GM12878 (cell line): ENCODE measurements at regions not wholly inside any gene's neighbourhood (a gene's known extent, or its start where the extent isn't known, plus 50 kb on each side); places are given as distances from the start of the nearest gene placed in this dataset.

Experiments
- ATAC-seq: fragments of 200-7000 bp; cut with Tn5 transposase; 3 replicates; pipeline ENCODE4 v1.9.1; 2020; ENCODE audit warnings: mild to moderate bottlenecking, moderate library complexity
- BruUV-seq: library from RNA; stranded (reverse); fragments of 400-500 nt; replicated peaks from 2 replicates; lab custom pipeline; 2021; lab: Mats Ljungman, UMichigan
- CTCF ChIA-PET: fragments of 300-600 bp; sonication (Branson Sonifier 250); formaldehyde crosslinking; extraction: SDS; loops from one replicate; lab custom pipeline; 2021; ENCODE audit warnings: inconsistent platforms; lab: Yijun Ruan, JAX
- POLR2A ChIA-PET: fragments of 350-600 bp; formaldehyde crosslinking; extraction: SDS; loops from one replicate; lab custom pipeline; 2021; ENCODE audit warnings: inconsistent platforms; lab: Charles Lee
- RAD21 ChIA-PET: fragments of 300-600 bp; sonication (Branson Sonifier 250); formaldehyde crosslinking; loops from one replicate; lab custom pipeline; 2023; ENCODE audit warnings: antibody characterized with exemption; ENCODE audit not compliant: unreplicated experiment; lab: Charles Lee
- SMC1A ChIA-PET: fragments of 300-600 bp; sonication (Branson Sonifier 250); formaldehyde crosslinking; loops from one replicate; lab custom pipeline; 2023; ENCODE audit not compliant: unreplicated experiment, uncharacterized antibody; lab: Charles Lee
- DNase-seq: peaks from one replicate; pipeline ENCODE4 v3.0.0-alpha.2; 2011; ENCODE audit warnings: low read depth, low spot score
- FAIRE-seq: peaks from 3 replicates; lab custom pipeline; 2011; peaks lifted over from hg19 to GRCh38; lab: Jason Lieb, UNC
- H2AFZ ChIP-seq: 2 replicates; pipeline ENCODE4 v1.6.0; 2011; ENCODE audit warnings: low read depth, low read length, control low read depth; ENCODE audit not compliant: control insufficient read depth
- H3K27ac ChIP-seq: 2 replicates; pipeline ENCODE4 v1.5.1; 2011; ENCODE audit warnings: control low read depth; ENCODE audit not compliant: control insufficient read depth, insufficient read depth
- H3K27me3 ChIP-seq, 2 experiments: replicated peaks in 1 of 2; 2 replicates each; pipeline versions ENCODE4 v1.6.0 to v1.6.1; 2011; ENCODE audit warnings: low read length in 1 of 2; ENCODE audit not compliant: control insufficient read depth in 2 of 2, insufficient read depth in 2 of 2
- H3K36me3 ChIP-seq, 2 experiments: 2 replicates each; pipeline ENCODE4 v1.5.1; 2011; ENCODE audit warnings: low read length in 1 of 2; ENCODE audit not compliant: control insufficient read depth in 2 of 2, insufficient read depth in 2 of 2
- H3K4me1 ChIP-seq: 2 replicates; pipeline ENCODE4 v1.6.1; 2011; ENCODE audit warnings: mild to moderate bottlenecking, low read length, moderate library complexity, mixed read lengths; ENCODE audit not compliant: control insufficient read depth, insufficient read depth
- H3K4me2 ChIP-seq: 2 replicates; pipeline ENCODE4 v1.6.0; 2011; ENCODE audit warnings: control low read depth; ENCODE audit not compliant: control insufficient read depth, insufficient read depth
- H3K4me3 ChIP-seq: fragments of 200-600 bp; sonication (generic); 2 replicates; pipeline ENCODE4 v1.5.1; 2016
- H3K79me2 ChIP-seq: 2 replicates; pipeline ENCODE4 v1.6.0; 2011; ENCODE audit warnings: low read length; ENCODE audit not compliant: control insufficient read depth, insufficient read depth
- H3K9ac ChIP-seq: 2 replicates; pipeline ENCODE4 v1.8.0; 2011; ENCODE audit warnings: low read length, control low read depth, mixed read lengths; ENCODE audit not compliant: control insufficient read depth, insufficient read depth
- H3K9me3 ChIP-seq: replicated peaks from 3 replicates; pipeline ENCODE4 v1.5.1; 2011; ENCODE audit warnings: mild to moderate bottlenecking, low read length; ENCODE audit not compliant: control insufficient read depth, insufficient read depth
- H4K20me1 ChIP-seq: 2 replicates; pipeline ENCODE4 v1.6.0; 2011; ENCODE audit not compliant: control insufficient read depth, insufficient read depth
- CEBPB ChIP-seq, 2 experiments: fragments of 150-350 bp in 1 of 2; IDR thresholded peaks; 2 replicates each; pipeline ENCODE4 v1.6.1; 2012 to 2014; ENCODE audit warnings: low read depth in 2 of 2, low read length in 2 of 2, borderline replicate concordance in 1 of 2, inconsistent platforms in 1 of 2
- SMARCA5 ChIP-seq: fragments of 450-650 bp; IDR thresholded peaks from 2 replicates; pipeline ENCODE4 v1.6.1; 2017; ENCODE audit warnings: mild to moderate bottlenecking
- SREBF2 ChIP-seq: IDR thresholded peaks from 2 replicates; pipeline ENCODE4 v1.6.1; 2012; ENCODE audit warnings: mild to moderate bottlenecking, low read length
- SUZ12 ChIP-seq: fragments of 200-600 bp; sonication (generic); IDR thresholded peaks from one replicate; pipeline ENCODE4 v1.6.1; 2018; ENCODE audit warnings: antibody characterized with exemption, mild to moderate bottlenecking; ENCODE audit not compliant: unreplicated experiment
- YBX1 ChIP-seq: fragments of 450-650 bp; IDR thresholded peaks from 2 replicates; pipeline ENCODE4 v1.6.1; 2016; ENCODE audit warnings: antibody characterized with exemption
- ZNF274 ChIP-seq: IDR thresholded peaks from one replicate; pipeline ENCODE4 v1.8.0; 2011; ENCODE audit not compliant: insufficient read length, insufficient read depth
- in situ Hi-C: fragments of 300-500 bp; cut with MboI; formaldehyde crosslinking; loops from 9 replicates; pipeline ENCODE4 v1.14.3; 2018; ENCODE audit warnings: mixed read lengths
- intact Hi-C: fragments of 100-400 bp; cut with micrococcal nuclease; formaldehyde crosslinking; loops from one replicate; pipeline ENCODE4 v1.14.2; 2022; ENCODE audit not compliant: unreplicated experiment
- TF ChIP-seq, protein P1 (sequence below): fragments of 450-650 bp; IDR thresholded peaks from 2 replicates; pipeline ENCODE4 v1.6.1; 2018; ENCODE audit warnings: borderline replicate concordance, mild to moderate bottlenecking; ENCODE audit not compliant: partially characterized antibody
- TF ChIP-seq, protein P2 (sequence below): fragments of 450-650 bp; IDR thresholded peaks from 2 replicates; pipeline ENCODE4 v1.6.1; 2017; ENCODE audit warnings: low read depth, mild to moderate bottlenecking, moderate library complexity
- TF ChIP-seq, protein P3 (sequence below): fragments of 450-650 bp; IDR thresholded peaks from 2 replicates; pipeline ENCODE4 v1.6.1; 2017; ENCODE audit warnings: antibody characterized with exemption, mild to moderate bottlenecking, moderate library complexity

- SMC1A ChIA-PET = no interaction called here
- no peak overlapping the region for H3K4me3 ChIP-seq
- intact Hi-C loops (no loop called here), in situ Hi-C loops (no loop called here)
- no TSS peak for BruUV-seq
- ATAC-seq = no peak
- TF ChIP-seq YBX1 (no peak), CEBPB (IDR thresholded peaks at IDR 0.05; ENCODE audit: borderline replicate concordance in 1 of 2, low read depth in 2 of 2, low read length in 2 of 2) (no peak), SREBF2 (no peak), SUZ12 (no peak), ZNF274 (no peak), SMARCA5 (no peak)
- TF ChIP-seq, protein P1, sequence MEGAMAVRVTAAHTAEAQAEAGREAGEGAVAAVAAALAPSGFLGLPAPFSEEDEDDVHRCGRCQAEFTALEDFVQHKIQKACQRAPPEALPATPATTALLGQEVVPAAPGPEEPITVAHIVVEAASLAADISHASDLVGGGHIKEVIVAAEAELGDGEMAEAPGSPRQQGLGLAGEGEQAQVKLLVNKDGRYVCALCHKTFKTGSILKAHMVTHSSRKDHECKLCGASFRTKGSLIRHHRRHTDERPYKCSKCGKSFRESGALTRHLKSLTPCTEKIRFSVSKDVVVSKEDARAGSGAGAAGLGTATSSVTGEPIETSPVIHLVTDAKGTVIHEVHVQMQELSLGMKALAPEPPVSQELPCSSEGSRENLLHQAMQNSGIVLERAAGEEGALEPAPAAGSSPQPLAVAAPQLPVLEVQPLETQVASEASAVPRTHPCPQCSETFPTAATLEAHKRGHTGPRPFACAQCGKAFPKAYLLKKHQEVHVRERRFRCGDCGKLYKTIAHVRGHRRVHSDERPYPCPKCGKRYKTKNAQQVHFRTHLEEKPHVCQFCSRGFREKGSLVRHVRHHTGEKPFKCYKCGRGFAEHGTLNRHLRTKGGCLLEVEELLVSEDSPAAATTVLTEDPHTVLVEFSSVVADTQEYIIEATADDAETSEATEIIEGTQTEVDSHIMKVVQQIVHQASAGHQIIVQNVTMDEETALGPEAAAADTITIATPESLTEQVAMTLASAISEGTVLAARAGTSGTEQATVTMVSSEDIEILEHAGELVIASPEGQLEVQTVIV = no peak
- TF ChIP-seq, protein P2, sequence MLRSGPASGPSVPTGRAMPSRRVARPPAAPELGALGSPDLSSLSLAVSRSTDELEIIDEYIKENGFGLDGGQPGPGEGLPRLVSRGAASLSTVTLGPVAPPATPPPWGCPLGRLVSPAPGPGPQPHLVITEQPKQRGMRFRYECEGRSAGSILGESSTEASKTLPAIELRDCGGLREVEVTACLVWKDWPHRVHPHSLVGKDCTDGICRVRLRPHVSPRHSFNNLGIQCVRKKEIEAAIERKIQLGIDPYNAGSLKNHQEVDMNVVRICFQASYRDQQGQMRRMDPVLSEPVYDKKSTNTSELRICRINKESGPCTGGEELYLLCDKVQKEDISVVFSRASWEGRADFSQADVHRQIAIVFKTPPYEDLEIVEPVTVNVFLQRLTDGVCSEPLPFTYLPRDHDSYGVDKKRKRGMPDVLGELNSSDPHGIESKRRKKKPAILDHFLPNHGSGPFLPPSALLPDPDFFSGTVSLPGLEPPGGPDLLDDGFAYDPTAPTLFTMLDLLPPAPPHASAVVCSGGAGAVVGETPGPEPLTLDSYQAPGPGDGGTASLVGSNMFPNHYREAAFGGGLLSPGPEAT = no peak
- TF ChIP-seq, protein P3, sequence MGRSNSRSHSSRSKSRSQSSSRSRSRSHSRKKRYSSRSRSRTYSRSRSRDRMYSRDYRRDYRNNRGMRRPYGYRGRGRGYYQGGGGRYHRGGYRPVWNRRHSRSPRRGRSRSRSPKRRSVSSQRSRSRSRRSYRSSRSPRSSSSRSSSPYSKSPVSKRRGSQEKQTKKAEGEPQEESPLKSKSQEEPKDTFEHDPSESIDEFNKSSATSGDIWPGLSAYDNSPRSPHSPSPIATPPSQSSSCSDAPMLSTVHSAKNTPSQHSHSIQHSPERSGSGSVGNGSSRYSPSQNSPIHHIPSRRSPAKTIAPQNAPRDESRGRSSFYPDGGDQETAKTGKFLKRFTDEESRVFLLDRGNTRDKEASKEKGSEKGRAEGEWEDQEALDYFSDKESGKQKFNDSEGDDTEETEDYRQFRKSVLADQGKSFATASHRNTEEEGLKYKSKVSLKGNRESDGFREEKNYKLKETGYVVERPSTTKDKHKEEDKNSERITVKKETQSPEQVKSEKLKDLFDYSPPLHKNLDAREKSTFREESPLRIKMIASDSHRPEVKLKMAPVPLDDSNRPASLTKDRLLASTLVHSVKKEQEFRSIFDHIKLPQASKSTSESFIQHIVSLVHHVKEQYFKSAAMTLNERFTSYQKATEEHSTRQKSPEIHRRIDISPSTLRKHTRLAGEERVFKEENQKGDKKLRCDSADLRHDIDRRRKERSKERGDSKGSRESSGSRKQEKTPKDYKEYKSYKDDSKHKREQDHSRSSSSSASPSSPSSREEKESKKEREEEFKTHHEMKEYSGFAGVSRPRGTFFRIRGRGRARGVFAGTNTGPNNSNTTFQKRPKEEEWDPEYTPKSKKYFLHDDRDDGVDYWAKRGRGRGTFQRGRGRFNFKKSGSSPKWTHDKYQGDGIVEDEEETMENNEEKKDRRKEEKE = no peak
- POLR2A ChIA-PET = no interaction called here
- H3K27ac ChIP-seq = no peak overlapping the region
- no peak for DNase-seq
- H4K20me1 ChIP-seq = no peaks in the 10 kb centered on the region
- FAIRE-seq = no peak
- H3K79me2 ChIP-seq = no peaks in the 10 kb centered on the region
- no peak overlapping the region for H3K4me2 ChIP-seq
- H3K9me3 ChIP-seq = no peaks in the 10 kb centered on the region
- no peaks in the 10 kb centered on the region for H3K4me1 ChIP-seq
- H3K27me3 ChIP-seq = no peaks in the 10 kb centered on the region
- RAD21 ChIA-PET = no interaction called here
- H3K36me3 ChIP-seq = no peaks in the 10 kb centered on the region
- H3K9ac ChIP-seq = no peak overlapping the region
- H2AFZ ChIP-seq = no peak overlapping the region
- CTCF ChIA-PET = interaction anchor here (0.8 kb wide), 1 partner anchor 14 kb away, joined by 3 read pairs; no protein-coding TSS in a partner anchor
These were observed 65.4 kb upstream of the ARHGAP32 start for GRCh38 chr11:129257512-129257911.
